ENCODE measurements at regions not wholly inside any gene's neighbourhood (a gene's known extent, or its start where the extent isn't known, plus 50 kb on each side); places are given as distances from the start of the nearest gene placed in this dataset.

DNA sequence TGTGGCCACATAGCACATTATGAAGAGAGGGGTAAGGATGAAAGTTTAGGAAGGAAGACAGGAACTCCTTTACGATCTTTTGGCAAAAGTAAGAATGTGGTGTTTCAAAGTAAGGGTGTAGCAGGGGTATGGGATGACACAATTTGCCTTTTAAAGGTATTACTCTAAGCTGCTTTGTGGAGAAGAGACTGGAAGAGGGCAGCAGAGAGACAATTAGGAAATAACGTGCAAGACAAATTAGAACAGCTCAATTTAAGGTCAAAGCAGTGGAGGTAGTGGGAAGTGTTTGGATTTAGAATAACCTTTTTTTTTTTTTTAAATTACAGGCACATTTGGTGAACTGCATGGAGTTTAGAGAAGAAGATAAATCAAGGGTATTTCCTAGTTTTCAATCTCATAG is 342.6 kb downstream of the NOVA1 start:
- Histone ChIP-seq H3K4me3 (no peak overlapping the region), H3K27ac (replicated peaks in 1 of 4) (no peak overlapping the region), H3K27me3 (no peaks in the 10 kb centered on the region), H3K9me3 (peaks cover 0 to 9% (median 3%) of the 10 kb centered on the region in 4 donors), H3K4me1 (no peaks in the 10 kb centered on the region), H3K36me3 (no peaks in the 10 kb centered on the region)
- 21% methylated on average over 2 of the region's 2 CpGs for WGBS
- no peak for DNase-seq (ENCODE audit: extremely low spot score)
- intact Hi-C loops (cut with DNase I) = no loop called here
- TF ChIP-seq CTCF (IDR thresholded peaks at IDR 0.05) (peak in 2 of 3 experiments; percentile 34 to 38), POLR2AphosphoS5 (IDR thresholded peaks at IDR 0.05) (no peak)

- no peak for TF ChIP-seq POLR2AphosphoS5 (IDR thresholded peaks at IDR 0.05)
- Histone ChIP-seq H3K4me3 (no peak overlapping the region), H3K27me3 (no peaks in the 10 kb centered on the region), H3K36me3 (no peaks in the 10 kb centered on the region), H3K9me3 (no peaks in the 10 kb centered on the region), H3K27ac (replicated peaks in 1 of 4) (no peak overlapping the region), H3K4me1 (no peaks in the 10 kb centered on the region)
- intact Hi-C loops (cut with DNase I) = no loop called here
- DNase-seq (ENCODE audit: extremely low spot score) = no peak
These were observed 345.7 kb downstream of the NOVA1 start for GRCh38 chr14:26252176-26252575.

DNA sequence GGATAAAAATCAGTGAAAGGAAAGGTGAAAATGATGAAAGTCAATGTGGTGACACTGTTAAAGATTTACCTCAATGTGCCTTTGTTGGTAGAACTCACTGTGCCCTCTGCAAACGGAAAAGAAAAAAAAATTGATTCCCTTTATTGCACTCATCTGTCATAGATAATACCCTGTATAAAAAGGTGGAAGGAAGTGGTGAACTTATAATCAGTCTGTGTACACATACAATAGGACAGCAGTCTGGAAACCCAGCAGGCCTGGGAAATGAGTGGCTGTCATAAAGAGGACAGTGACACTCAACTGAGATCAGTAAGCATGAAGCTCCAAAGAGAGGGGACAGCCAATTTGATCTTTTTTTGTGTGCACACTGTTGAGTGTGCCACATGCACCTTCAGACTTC is 364.7 kb downstream of the NOVA1 start:
- Histone ChIP-seq H3K36me3 (no peaks in the 10 kb centered on the region), H3K9me3 (no peaks in the 10 kb centered on the region), H3K4me1 (no peaks in the 10 kb centered on the region), H3K27ac (replicated peaks in 1 of 4) (no peak overlapping the region), H3K27me3 (no peaks in the 10 kb centered on the region), H3K4me3 (no peak overlapping the region)
- DNase-seq (ENCODE audit: extremely low spot score) = no peak
- 52% methylated on average over 1 of the region's 1 CpG for WGBS
- TF ChIP-seq POLR2A (IDR thresholded peaks at IDR 0.05; ENCODE audit: low read depth) (no peak), POLR2AphosphoS5 (IDR thresholded peaks at IDR 0.05) (no peak), EP300 (IDR thresholded peaks at IDR 0.05) (no peak), CTCF (IDR thresholded peaks at IDR 0.05) (no peak)
- intact Hi-C loops (cut with DNase I) = no loop called here

DNA sequence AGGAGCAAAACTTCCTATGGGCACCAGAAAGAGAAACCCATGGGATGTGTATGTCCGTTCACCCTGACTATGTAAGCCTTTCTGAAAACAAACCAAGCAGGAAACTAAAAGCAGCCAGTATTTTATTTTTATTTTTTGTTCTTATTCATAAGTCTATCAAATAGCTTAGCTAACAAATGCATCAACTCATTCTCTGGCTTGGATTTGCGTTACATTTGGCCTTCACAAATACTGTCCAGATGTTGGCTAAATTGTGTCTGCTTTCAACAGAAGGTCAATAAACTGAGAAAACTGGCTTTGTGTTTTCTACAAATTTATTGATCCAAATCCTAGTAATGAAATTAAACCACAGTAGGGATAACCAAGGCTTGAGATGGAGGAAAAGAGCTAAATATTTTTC is 379.0 kb downstream of the NOVA1 start:
- no peaks in the 10 kb centered on the region for H3K4me1 ChIP-seq
- H3K36me3 ChIP-seq = no peaks in the 10 kb centered on the region
- intact Hi-C loops (cut with DNase I) = no loop called here
- H3K4me3 ChIP-seq = no peak overlapping the region
- TF ChIP-seq POLR2A (IDR thresholded peaks at IDR 0.05; ENCODE audit: low read depth) (no peak), CTCF (IDR thresholded peaks at IDR 0.05) (no peak), EP300 (IDR thresholded peaks at IDR 0.05) (no peak), POLR2AphosphoS5 (IDR thresholded peaks at IDR 0.05) (no peak)
- no peak overlapping the region for H3K27ac ChIP-seq (replicated peaks in 1 of 4)
- H3K9me3 ChIP-seq = no peaks in the 10 kb centered on the region
- H3K27me3 ChIP-seq = no peaks in the 10 kb centered on the region
- WGBS = 59% methylated on average over 2 of the region's 2 CpGs
- DNase-seq (ENCODE audit: extremely low spot score) = no peak

DNA sequence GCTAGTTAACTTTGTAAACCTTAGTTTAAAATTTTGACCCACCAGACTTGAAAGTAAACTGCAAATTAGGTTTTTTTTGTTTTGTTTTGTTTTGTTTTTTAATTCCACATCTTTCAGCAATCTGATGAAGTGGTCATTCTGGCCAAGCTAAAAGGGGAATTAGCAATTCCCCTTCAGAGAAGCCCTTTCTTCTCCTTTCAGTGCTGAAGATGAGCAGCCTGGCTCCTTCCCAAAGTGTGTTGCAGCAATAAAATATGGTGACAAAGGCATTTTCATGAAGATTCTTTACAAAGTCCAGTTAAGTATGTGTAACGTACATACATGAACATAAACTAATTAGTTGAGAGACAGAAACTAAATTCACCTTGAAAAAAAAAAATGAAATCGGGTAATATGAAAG is 380.1 kb downstream of the NOVA1 start:
- no peak for DNase-seq (ENCODE audit: extremely low spot score)
- no peak overlapping the region for H3K4me3 ChIP-seq
- no peaks in the 10 kb centered on the region for H3K36me3 ChIP-seq
- no peak overlapping the region for H3K27ac ChIP-seq (replicated peaks in 1 of 4)
- H3K4me1 ChIP-seq = no peaks in the 10 kb centered on the region
- H3K27me3 ChIP-seq = no peaks in the 10 kb centered on the region
- no peaks in the 10 kb centered on the region for H3K9me3 ChIP-seq
- intact Hi-C loops (cut with DNase I) = no loop called here
- TF ChIP-seq EP300 (IDR thresholded peaks at IDR 0.05) (no peak), POLR2A (IDR thresholded peaks at IDR 0.05; ENCODE audit: low read depth) (no peak), POLR2AphosphoS5 (IDR thresholded peaks at IDR 0.05) (no peak), CTCF (IDR thresholded peaks at IDR 0.05) (no peak)
- 85% methylated on average over 2 of the region's 2 CpGs for WGBS

Measured in esophagus muscularis mucosa (tissue), 4 donors.